ENCODE measurements at regions not wholly inside any gene's neighbourhood (a gene's known extent, or its start where the extent isn't known, plus 50 kb on each side); places are given as distances from the start of the nearest gene placed in this dataset.

- WGBS, 2 donors, result 8 to 20% methylated on average over 1 of the region's 1 CpG
- TF ChIP-seq POLR2AphosphoS5 (IDR thresholded peaks at IDR 0.05) (no peak), CTCF (IDR thresholded peaks at IDR 0.05) (no peak), EP300 (IDR thresholded peaks at IDR 0.05) (no peak), POLR2A (IDR thresholded peaks at IDR 0.05) (no peak)
- H3K27ac ChIP-seq, result no peak overlapping the region
- no peaks in the 10 kb centered on the region for H3K4me1 ChIP-seq
- H3K4me3 ChIP-seq, result no peak overlapping the region
- no peak for ATAC-seq (ENCODE audit: low FRiP score in 2 of 2)
- no peaks in the 10 kb centered on the region for H3K9me3 ChIP-seq
- no peak for DNase-seq
- no peaks in the 10 kb centered on the region for H3K36me3 ChIP-seq
- no peaks in the 10 kb centered on the region for H3K27me3 ChIP-seq
Measured at GRCh38 chr2:51825823-51826222, 793.9 kb upstream of the NRXN1 start.

DNA sequence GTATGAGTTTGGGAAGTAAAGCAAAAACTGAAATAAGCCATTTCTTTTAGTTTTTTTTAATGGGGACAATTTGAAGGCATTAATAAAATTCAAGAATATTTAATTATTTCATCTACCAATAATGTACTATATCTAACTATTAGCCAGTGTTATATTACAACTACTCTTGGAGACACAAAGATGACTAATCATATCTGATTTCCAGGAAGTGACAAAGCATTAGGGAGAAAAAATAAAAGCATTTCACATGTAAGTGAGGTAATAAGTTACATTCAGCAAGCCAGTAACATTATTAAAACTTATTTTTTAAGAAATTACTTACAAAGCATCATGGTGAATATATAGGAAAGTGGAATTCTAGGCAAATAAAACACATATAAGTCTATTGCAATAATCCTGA lies 781.3 kb upstream of the NRXN1 start:
- ATAC-seq (ENCODE audit: low FRiP score in 2 of 2), result no peak
- H3K36me3 ChIP-seq, result no peaks in the 10 kb centered on the region
- H3K9me3 ChIP-seq, result no peaks in the 10 kb centered on the region
- no peak for DNase-seq
- H3K27ac ChIP-seq, result no peak overlapping the region
- H3K4me3 ChIP-seq, result no peak overlapping the region
- no peaks in the 10 kb centered on the region for H3K27me3 ChIP-seq
- TF ChIP-seq CTCF (IDR thresholded peaks at IDR 0.05) (no peak), EP300 (IDR thresholded peaks at IDR 0.05) (no peak), POLR2A (IDR thresholded peaks at IDR 0.05) (no peak), POLR2AphosphoS5 (IDR thresholded peaks at IDR 0.05) (no peak)
- no peaks in the 10 kb centered on the region for H3K4me1 ChIP-seq

- Histone ChIP-seq H3K36me3 (no peaks in the 10 kb centered on the region), H3K27me3 (no peaks in the 10 kb centered on the region), H3K27ac (no peak overlapping the region), H3K4me3 (no peak overlapping the region), H3K4me1 (no peaks in the 10 kb centered on the region), H3K9me3 (no peaks in the 10 kb centered on the region)
- WGBS, 2 donors, result 66 to 84% methylated on average over 9 of the region's 9 CpGs
- no peak for DNase-seq
- no peak for ATAC-seq (ENCODE audit: low FRiP score in 2 of 2)
- TF ChIP-seq POLR2A (IDR thresholded peaks at IDR 0.05) (no peak), CTCF (IDR thresholded peaks at IDR 0.05) (no peak), POLR2AphosphoS5 (IDR thresholded peaks at IDR 0.05) (no peak), EP300 (IDR thresholded peaks at IDR 0.05) (no peak)
Measured at GRCh38 chr2:51812138-51812866, 780.4 kb upstream of the NRXN1 start.

DNA sequence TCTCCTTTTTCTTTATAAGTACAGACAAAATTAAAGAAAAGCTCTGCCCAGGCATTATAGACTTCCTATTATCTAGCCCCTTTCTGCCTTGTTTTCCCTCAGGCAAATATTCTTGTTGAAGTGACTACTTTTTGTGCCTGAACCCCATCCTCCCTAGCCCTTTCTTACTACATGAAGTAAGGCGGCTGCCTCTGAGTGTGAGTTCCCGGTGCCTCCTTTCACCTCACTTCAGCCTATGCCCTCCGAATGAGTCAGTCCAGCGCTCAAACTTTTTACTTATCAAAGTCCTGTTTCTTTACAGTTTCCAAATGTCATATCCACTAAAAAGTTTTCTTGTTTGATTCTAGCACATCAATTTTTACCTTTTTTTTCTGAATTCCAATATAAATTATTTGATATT lies 778.3 kb upstream of the NRXN1 start:
- Histone ChIP-seq H3K27me3 (no peaks in the 10 kb centered on the region), H3K9me3 (no peaks in the 10 kb centered on the region), H3K27ac (no peak overlapping the region), H3K36me3 (no peaks in the 10 kb centered on the region), H3K4me1 (no peaks in the 10 kb centered on the region), H3K4me3 (no peak overlapping the region)
- ATAC-seq (ENCODE audit: low FRiP score in 2 of 2) (no peak), DNase-seq (no peak)
- TF ChIP-seq CTCF (IDR thresholded peaks at IDR 0.05) (no peak), EP300 (IDR thresholded peaks at IDR 0.05) (no peak), POLR2AphosphoS5 (IDR thresholded peaks at IDR 0.05) (no peak), POLR2A (IDR thresholded peaks at IDR 0.05) (no peak)
- 86 to 91% methylated on average over 4 of the region's 4 CpGs for WGBS, 2 donors

- WGBS, 2 donors, result 74 to 81% methylated on average over 4 of the region's 4 CpGs
Measured at GRCh38 chr2:51807229-51807628, 775.3 kb upstream of the NRXN1 start.

More at GRCh38 chr2:51807229-51807628, 775.3 kb upstream of the NRXN1 start:
- Histone ChIP-seq H3K4me1 (no peaks in the 10 kb centered on the region), H3K4me3 (no peak overlapping the region), H3K27ac (no peak overlapping the region), H3K36me3 (no peaks in the 10 kb centered on the region), H3K9me3 (no peaks in the 10 kb centered on the region), H3K27me3 (no peaks in the 10 kb centered on the region)
- TF ChIP-seq POLR2AphosphoS5 (IDR thresholded peaks at IDR 0.05) (no peak), EP300 (IDR thresholded peaks at IDR 0.05) (no peak), POLR2A (IDR thresholded peaks at IDR 0.05) (no peak), CTCF (IDR thresholded peaks at IDR 0.05) (no peak)
- DNase-seq (no peak), ATAC-seq (ENCODE audit: low FRiP score in 2 of 2) (no peak)
